ENCODE measurements at regions not wholly inside any gene's neighbourhood (a gene's known extent, or its start where the extent isn't known, plus 50 kb on each side); places are given as distances from the start of the nearest gene placed in this dataset.

- TF ChIP-seq CTCF (IDR thresholded peaks at IDR 0.05): no peak
- no peak for TF ChIP-seq POLR2A (IDR thresholded peaks at IDR 0.05)
These were observed 178.0 kb downstream of the MATN1 start for GRCh38 chr1:30545365-30545764.

Data from upper lobe of left lung (tissue), 4 donors.